ENCODE measurements at regions not wholly inside any gene's neighbourhood (a gene's known extent, or its start where the extent isn't known, plus 50 kb on each side); places are given as distances from the start of the nearest gene placed in this dataset.

- Histone ChIP-seq H3K27ac (ENCODE audit: low read depth, low read length) (no peak overlapping the region), H3K36me3 (ENCODE audit: low read length) (no peaks in the 10 kb centered on the region), H3F3A (ENCODE audit: insufficient read depth) (no peaks in the 10 kb centered on the region)
These were observed 68.8 kb upstream of the RAB6C start for GRCh38 chr2:129910446-129911362.

GRCh38 chr2:129911363-129912065 is 68.0 kb upstream of the RAB6C start:
- Histone ChIP-seq H3K4me2 (ENCODE audit: low read depth, low read length, poor library complexity, severe bottlenecking) (no peak overlapping the region), H2AFZ (ENCODE audit: low read depth, low read length, severe bottlenecking) (no peak overlapping the region), H3F3A (ENCODE audit: insufficient read depth) (no peaks in the 10 kb centered on the region), H3K9me2 (replicated peaks; ENCODE audit: insufficient read depth, low read length) (no peaks in the 10 kb centered on the region), H4K20me1 (ENCODE audit: low read depth, low read length) (no peaks in the 10 kb centered on the region), H3K9me3 (ENCODE audit: insufficient read depth, low read length) (no peaks in the 10 kb centered on the region), H3K27me3 (ENCODE audit: low read length) (no peaks in the 10 kb centered on the region), H3K27ac (ENCODE audit: low read depth, low read length) (no peak overlapping the region), H3K4me3 (ENCODE audit: insufficient read depth, low read length, poor library complexity, severe bottlenecking) (no peak overlapping the region), H3K9ac (ENCODE audit: low read length) (no peak overlapping the region), H3K36me3 (ENCODE audit: low read length) (no peaks in the 10 kb centered on the region), H3K79me2 (ENCODE audit: insufficient read depth, low read length) (no peaks in the 10 kb centered on the region)
- no peak for TF ChIP-seq CTCF (IDR thresholded peaks at IDR 0.05; ENCODE audit: insufficient read depth, low read length, poor library complexity, severe bottlenecking)
- no peak for TF ChIP-seq EZH2phosphoT487 (conservative IDR thresholded peaks at IDR 0.05; ENCODE audit: low read length)

More at GRCh38 chr2:129910446-129911362, 68.8 kb upstream of the RAB6C start:
- no peak overlapping the region for H3K9ac ChIP-seq (ENCODE audit: low read length)
- no peaks in the 10 kb centered on the region for H3K27me3 ChIP-seq (ENCODE audit: low read length)
- no peaks in the 10 kb centered on the region for H3K9me2 ChIP-seq (replicated peaks; ENCODE audit: insufficient read depth, low read length)
- H3K9me3 ChIP-seq (ENCODE audit: insufficient read depth, low read length) = no peaks in the 10 kb centered on the region
- no peak overlapping the region for H3K4me3 ChIP-seq (ENCODE audit: insufficient read depth, low read length, poor library complexity, severe bottlenecking)
- no peaks in the 10 kb centered on the region for H4K20me1 ChIP-seq (ENCODE audit: low read depth, low read length)
- TF ChIP-seq EZH2phosphoT487 (conservative IDR thresholded peaks at IDR 0.05; ENCODE audit: low read length) = no peak
- no peak for TF ChIP-seq CTCF (IDR thresholded peaks at IDR 0.05; ENCODE audit: insufficient read depth, low read length, poor library complexity, severe bottlenecking)
- H2AFZ ChIP-seq (ENCODE audit: low read depth, low read length, severe bottlenecking) = no peak overlapping the region
- no peaks in the 10 kb centered on the region for H3K79me2 ChIP-seq (ENCODE audit: insufficient read depth, low read length)
- H3K4me2 ChIP-seq (ENCODE audit: low read depth, low read length, poor library complexity, severe bottlenecking) = no peak overlapping the region

GRCh38 chr2:129912066-129912820 is 67.2 kb upstream of the RAB6C start:
- no peak overlapping the region for H2AFZ ChIP-seq (ENCODE audit: low read depth, low read length, severe bottlenecking)
- no peaks in the 10 kb centered on the region for H3K79me2 ChIP-seq (ENCODE audit: insufficient read depth, low read length)
- TF ChIP-seq EZH2phosphoT487 (conservative IDR thresholded peaks at IDR 0.05; ENCODE audit: low read length) = no peak
- TF ChIP-seq CTCF (IDR thresholded peaks at IDR 0.05; ENCODE audit: insufficient read depth, low read length, poor library complexity, severe bottlenecking) = no peak
- no peaks in the 10 kb centered on the region for H3K9me2 ChIP-seq (replicated peaks; ENCODE audit: insufficient read depth, low read length)
- H3K27ac ChIP-seq (ENCODE audit: low read depth, low read length) = no peak overlapping the region
- H3K9me3 ChIP-seq (ENCODE audit: insufficient read depth, low read length) = no peaks in the 10 kb centered on the region
- no peak overlapping the region for H3K4me2 ChIP-seq (ENCODE audit: low read depth, low read length, poor library complexity, severe bottlenecking)
- no peaks in the 10 kb centered on the region for H3K36me3 ChIP-seq (ENCODE audit: low read length)
- H4K20me1 ChIP-seq (ENCODE audit: low read depth, low read length) = no peaks in the 10 kb centered on the region
- no peak overlapping the region for H3K4me3 ChIP-seq (ENCODE audit: insufficient read depth, low read length, poor library complexity, severe bottlenecking)
- no peak overlapping the region for H3K9ac ChIP-seq (ENCODE audit: low read length)
- no peaks in the 10 kb centered on the region for H3K27me3 ChIP-seq (ENCODE audit: low read length)
- no peaks in the 10 kb centered on the region for H3F3A ChIP-seq (ENCODE audit: insufficient read depth)
